Adrenal gland (tissue), 9 donors: ENCODE measurements at regions not wholly inside any gene's neighbourhood (a gene's known extent, or its start where the extent isn't known, plus 50 kb on each side); places are given as distances from the start of the nearest gene placed in this dataset.
A peak's percentile ranks its signal among the peaks of the same experiment; 100 is the strongest.

Source experiments
- DNase-seq, 7 donors: peaks; one replicate each; pipeline ENCODE4 v3.0.0-alpha.2; 2019 to 2020
- H3K27ac ChIP-seq, 5 donors: fragments of 200-600 bp; sonication (generic) in 4 of 5; 1 replicate in 3 of 5; 2 replicates in 2 of 5; pipeline versions ENCODE4 v1.5.1 to v1.8.0; 2016 to 2020; ENCODE audit warnings: mild to moderate bottlenecking in 1 of 5
- H3K27me3 ChIP-seq: fragments of 200-600 bp; 2 replicates; pipeline ENCODE4 v1.8.0; 2021
- H3K36me3 ChIP-seq, 2 donors: fragments of 200-600 bp; replicated peaks in 1 of 2; 1 replicate in 1 of 2; 2 replicates in 1 of 2; pipeline versions ENCODE4 v1.5.1 to v1.8.0; 2018 to 2022
- H3K4me1 ChIP-seq, 2 donors: fragments of 200-600 bp; replicated peaks in 1 of 2; 1 replicate in 1 of 2; 2 replicates in 1 of 2; pipeline versions ENCODE4 v1.5.1 to v1.8.0; 2018 to 2021
- H3K4me3 ChIP-seq, 4 donors: fragments of 200-600 bp; sonication (generic) in 3 of 4; one replicate each; pipeline ENCODE4 v1.5.1; 2016 to 2018
- H3K9me3 ChIP-seq, 3 donors: fragments of 200-600 bp; sonication (generic) in 1 of 3; replicated peaks in 1 of 3; 1 replicate in 2 of 3; 2 replicates in 1 of 3; pipeline versions ENCODE4 v1.5.1 to v1.8.0; 2016 to 2021
- CTCF ChIP-seq, 6 experiments: fragments of 450-650 bp in 4 of 6; fragments of 200-600 bp in 2 of 6; sonication (generic) in 1 of 6; IDR thresholded peaks; 1 replicate in 5 of 6; 2 replicates in 1 of 6; pipeline versions ENCODE4 v1.5.1 to v1.8.0; 2016 to 2021; ENCODE audit warnings: antibody characterized with exemption in 6 of 6, mild to moderate bottlenecking in 2 of 6, moderate library complexity in 1 of 6
- POLR2A ChIP-seq, 2 donors: fragments of 450-650 bp; IDR thresholded peaks; one replicate each; pipeline ENCODE4 v1.6.1; 2017; ENCODE audit warnings: antibody characterized with exemption in 2 of 2, mild to moderate bottlenecking in 2 of 2, moderate library complexity in 1 of 2
- WGBS, 4 donors: extraction: QIAGEN DNeasy Blood & Tissue Kit in 2 of 4; methylation state at CpG; one replicate each; pipeline versions ENCODE4 v1.1.5 to v1.1.7; 2013 to 2017; 5-methylcytosine and 5-hydroxymethylcytosine counted together
- intact Hi-C, 2 donors: fragments of 100-400 bp; cut with DNase I; formaldehyde crosslinking; loops; one replicate each; pipeline versions ENCODE4 v1.14.1 to v1.15.0; 2022 to 2023
- donor health status: healthy with polysubstance abuse.
- donor health status: Bipolar disorder and iron deficiency.
- donor health status: DM: yes; HTN: yes; CAD: no.
- donor health status: DM: no; HTN: no; CAD: no.
- donor health status: DM: no; HTN: no; CAD: no.

GRCh38 chr5:74934949-74935751 lies 69.0 kb upstream of the FAM169A start:
- peaks cover 0 to 4% of the 10 kb centered on the region in 2 donors for H3K36me3 ChIP-seq
- H3K9me3 ChIP-seq, result no peaks in the 10 kb centered on the region
- intact Hi-C loops, result loop anchor here in 1 of 2 donors (10.0 kb wide), 1 partner anchor 330 kb away; no protein-coding TSS in a partner anchor
- TF ChIP-seq POLR2A (IDR thresholded peaks at IDR 0.05) (no peak), CTCF (IDR thresholded peaks at IDR 0.05) (peak in 4 of 6 experiments; percentile 15 to 34 (median 30))
- H3K4me3 ChIP-seq, result no peak overlapping the region
- WGBS, 4 donors, result 34 to 45% (median 39%) methylated on average over 9 of the region's 9 CpGs
- H3K27me3 ChIP-seq, result peaks cover 20% of the 10 kb centered on the region
- DNase-seq, result peak in 2 of 7 donors; percentile 17 to 27
- H3K4me1 ChIP-seq, result peaks cover 0 to 8% of the 10 kb centered on the region in 2 donors
- no peak overlapping the region for H3K27ac ChIP-seq

GRCh38 chr5:74927336-74927735 lies 61.1 kb upstream of the FAM169A start:
- Histone ChIP-seq H3K36me3 (no peaks in the 10 kb centered on the region), H3K4me1 (no peaks in the 10 kb centered on the region), H3K27me3 (no peaks in the 10 kb centered on the region), H3K27ac (no peak overlapping the region), H3K9me3 (no peaks in the 10 kb centered on the region), H3K4me3 (no peak overlapping the region)
- intact Hi-C loops, result no loop called here
- WGBS, 4 donors, result 68 to 100% (median 88%) methylated on average over 2 of the region's 2 CpGs
- no peak for DNase-seq
- no peak for TF ChIP-seq POLR2A (IDR thresholded peaks at IDR 0.05)
- no peak for TF ChIP-seq CTCF (IDR thresholded peaks at IDR 0.05)

- intact Hi-C loops, result loop anchor here (10.0 kb wide), 2 partner anchors 155 to 245 kb away; partner anchors contain the start of genes GFM2 (in 2 of the 2) and NSA2 (in 2 of the 2)
- H3K4me3 ChIP-seq, result no peak overlapping the region
- 1 to 9% (median 5%) methylated on average over 6 of the region's 6 CpGs for WGBS, 4 donors
- H3K4me1 ChIP-seq, result no peaks in the 10 kb centered on the region
- H3K27me3 ChIP-seq, result no peaks in the 10 kb centered on the region
- TF ChIP-seq POLR2A (IDR thresholded peaks at IDR 0.05) (no peak), CTCF (IDR thresholded peaks at IDR 0.05) (peak; percentile 34 to 79 (median 64))
- H3K36me3 ChIP-seq, result no peaks in the 10 kb centered on the region
- H3K27ac ChIP-seq, result no peak overlapping the region
- DNase-seq, result peak in 1 of 7 donors; percentile 6
- H3K9me3 ChIP-seq, result no peaks in the 10 kb centered on the region
Measured at GRCh38 chr5:74919487-74919886, 53.3 kb upstream of the FAM169A start.

GRCh38 chr5:74919041-74919440 lies 52.9 kb upstream of the FAM169A start:
- H3K4me1 ChIP-seq, result no peaks in the 10 kb centered on the region
- H3K9me3 ChIP-seq, result no peaks in the 10 kb centered on the region
- 69 to 80% (median 74%) methylated on average over 4 of the region's 4 CpGs for WGBS, 4 donors
- intact Hi-C loops, result loop anchor here (10.0 kb wide), 2 partner anchors 154 to 244 kb away; partner anchors contain the start of genes GFM2 (in 2 of the 2) and NSA2 (in 2 of the 2)
- TF ChIP-seq CTCF (IDR thresholded peaks at IDR 0.05) (no peak), POLR2A (IDR thresholded peaks at IDR 0.05) (no peak)
- no peak overlapping the region for H3K27ac ChIP-seq
- H3K27me3 ChIP-seq, result no peaks in the 10 kb centered on the region
- H3K36me3 ChIP-seq, result no peaks in the 10 kb centered on the region
- no peak overlapping the region for H3K4me3 ChIP-seq
- DNase-seq, result no peak
